IPS-15b (cell line): ENCODE measurements at regions not wholly inside any gene's neighbourhood (a gene's known extent, or its start where the extent isn't known, plus 50 kb on each side); places are given as distances from the start of the nearest gene placed in this dataset.

Source experiments
- H3K27me3 ChIP-seq: one replicate; pipeline ENCODE4 v1.6.1; 2013; ENCODE audit warnings: low read length; ENCODE audit not compliant: control insufficient read depth, insufficient read depth
- H3K36me3 ChIP-seq: one replicate; pipeline ENCODE4 v1.6.1; 2013; ENCODE audit warnings: low read length; ENCODE audit not compliant: control insufficient read depth, insufficient read depth
- H3K4me1 ChIP-seq: one replicate; pipeline ENCODE4 v1.6.1; 2013; ENCODE audit warnings: mild to moderate bottlenecking, low read length; ENCODE audit not compliant: control insufficient read depth, insufficient read depth
- H3K4me3 ChIP-seq: one replicate; pipeline ENCODE4 v1.5.1; 2013; ENCODE audit warnings: low read depth, low read length
- H3K9ac ChIP-seq: one replicate; pipeline ENCODE4 v1.6.1; 2013; ENCODE audit warnings: low read depth, mild to moderate bottlenecking, low read length
- H3K9me3 ChIP-seq: one replicate; pipeline ENCODE4 v1.6.1; 2013; ENCODE audit warnings: mild to moderate bottlenecking, low read length; ENCODE audit not compliant: control insufficient read depth, insufficient read depth

GRCh38 chr2:120797421-120798221, 62.0 kb downstream of the GLI2 start:
- H3K9ac ChIP-seq, result no peak overlapping the region
- H3K27me3 ChIP-seq, result no peaks in the 10 kb centered on the region
- peaks cover 16% of the 10 kb centered on the region for H3K4me1 ChIP-seq
- H3K9me3 ChIP-seq, result no peaks in the 10 kb centered on the region
- peaks cover 15% of the 10 kb centered on the region for H3K36me3 ChIP-seq
- H3K4me3 ChIP-seq, result no peak overlapping the region

- no peak overlapping the region for H3K4me3 ChIP-seq
- no peaks in the 10 kb centered on the region for H3K9me3 ChIP-seq
- no peak overlapping the region for H3K9ac ChIP-seq
- peaks cover 12% of the 10 kb centered on the region for H3K36me3 ChIP-seq
- peaks cover 20% of the 10 kb centered on the region for H3K4me1 ChIP-seq
- no peaks in the 10 kb centered on the region for H3K27me3 ChIP-seq
Observed at GRCh38 chr2:120798567-120799247, 63.0 kb downstream of the GLI2 start.

- Histone ChIP-seq H3K36me3 (peaks cover 12% of the 10 kb centered on the region), H3K4me3 (no peak overlapping the region), H3K27me3 (no peaks in the 10 kb centered on the region), H3K9me3 (no peaks in the 10 kb centered on the region), H3K9ac (no peak overlapping the region), H3K4me1 (peaks cover 18% of the 10 kb centered on the region)
Observed at GRCh38 chr2:120802158-120802557, 66.5 kb downstream of the GLI2 start.

- Histone ChIP-seq H3K9me3 (no peaks in the 10 kb centered on the region), H3K27me3 (no peaks in the 10 kb centered on the region), H3K9ac (no peak overlapping the region), H3K36me3 (peaks cover 13% of the 10 kb centered on the region), H3K4me3 (no peak overlapping the region), H3K4me1 (peaks cover 16% of the 10 kb centered on the region)
Observed at GRCh38 chr2:120802867-120803484, 67.3 kb downstream of the GLI2 start.

GRCh38 chr2:120803764-120804335, 68.2 kb downstream of the GLI2 start:
- Histone ChIP-seq H3K36me3 (peaks cover 16% of the 10 kb centered on the region), H3K4me1 (peaks cover 12% of the 10 kb centered on the region), H3K4me3 (no peak overlapping the region), H3K9ac (no peak overlapping the region), H3K9me3 (no peaks in the 10 kb centered on the region), H3K27me3 (no peaks in the 10 kb centered on the region)

- Histone ChIP-seq H3K4me1 (peaks cover 12% of the 10 kb centered on the region), H3K4me3 (no peak overlapping the region), H3K9me3 (no peaks in the 10 kb centered on the region)
Observed at GRCh38 chr2:120804459-120804858, 68.8 kb downstream of the GLI2 start.

GRCh38 chr2:120805011-120805410, 69.3 kb downstream of the GLI2 start:
- peaks cover 10% of the 10 kb centered on the region for H3K36me3 ChIP-seq
- no peak overlapping the region for H3K4me3 ChIP-seq
- H3K27me3 ChIP-seq, result no peaks in the 10 kb centered on the region
- H3K9ac ChIP-seq, result no peak overlapping the region
- H3K9me3 ChIP-seq, result no peaks in the 10 kb centered on the region
- H3K4me1 ChIP-seq, result peaks cover 12% of the 10 kb centered on the region

More at GRCh38 chr2:120804459-120804858, 68.8 kb downstream of the GLI2 start:
- H3K9ac ChIP-seq, result no peak overlapping the region
- H3K36me3 ChIP-seq, result peaks cover 16% of the 10 kb centered on the region
- H3K27me3 ChIP-seq, result no peaks in the 10 kb centered on the region

- Histone ChIP-seq H3K9ac (no peak overlapping the region), H3K4me1 (peaks cover 12% of the 10 kb centered on the region), H3K4me3 (no peak overlapping the region), H3K27me3 (no peaks in the 10 kb centered on the region), H3K9me3 (no peaks in the 10 kb centered on the region), H3K36me3 (peaks cover 8% of the 10 kb centered on the region)
Observed at GRCh38 chr2:120805602-120806001, 69.9 kb downstream of the GLI2 start.

GRCh38 chr2:120807751-120808150, 72.1 kb downstream of the GLI2 start:
- peaks cover 4% of the 10 kb centered on the region for H3K4me1 ChIP-seq
- no peaks in the 10 kb centered on the region for H3K27me3 ChIP-seq
- no peaks in the 10 kb centered on the region for H3K9me3 ChIP-seq
- H3K36me3 ChIP-seq, result peaks cover 16% of the 10 kb centered on the region
- H3K4me3 ChIP-seq, result no peak overlapping the region
- no peak overlapping the region for H3K9ac ChIP-seq

GRCh38 chr2:120809151-120809550, 73.5 kb downstream of the GLI2 start:
- H3K36me3 ChIP-seq, result peaks cover 17% of the 10 kb centered on the region
- no peak overlapping the region for H3K4me3 ChIP-seq
- no peak overlapping the region for H3K9ac ChIP-seq
- H3K27me3 ChIP-seq, result no peaks in the 10 kb centered on the region
- no peaks in the 10 kb centered on the region for H3K9me3 ChIP-seq
- H3K4me1 ChIP-seq, result no peaks in the 10 kb centered on the region

- H3K9me3 ChIP-seq, result no peaks in the 10 kb centered on the region
- no peak overlapping the region for H3K9ac ChIP-seq
- no peaks in the 10 kb centered on the region for H3K27me3 ChIP-seq
- H3K36me3 ChIP-seq, result peaks cover 17% of the 10 kb centered on the region
- no peak overlapping the region for H3K4me3 ChIP-seq
- H3K4me1 ChIP-seq, result no peaks in the 10 kb centered on the region
Observed at GRCh38 chr2:120809609-120810440, 74.2 kb downstream of the GLI2 start.
